ENCODE measurements at regions not wholly inside any gene's neighbourhood (a gene's known extent, or its start where the extent isn't known, plus 50 kb on each side); places are given as distances from the start of the nearest gene placed in this dataset.

- H3K27ac ChIP-seq (ENCODE audit: insufficient read depth, low read length, poor library complexity, severe bottlenecking) = no peak overlapping the region
- H3K9me3 ChIP-seq (ENCODE audit: control insufficient read depth, low read length) = no peaks in the 10 kb centered on the region
- no peaks in the 10 kb centered on the region for H3K36me3 ChIP-seq (ENCODE audit: control insufficient read depth, insufficient read depth, low read length)
- no peaks in the 10 kb centered on the region for H3K4me1 ChIP-seq (ENCODE audit: control insufficient read depth, insufficient read depth, low read length, poor library complexity, severe bottlenecking)
- no peak overlapping the region for H3K4me3 ChIP-seq (ENCODE audit: insufficient read depth, low read depth, low read length, poor library complexity, severe bottlenecking)
- H3K27me3 ChIP-seq (replicated peaks; ENCODE audit: control insufficient read depth, insufficient read depth, low read length, poor library complexity, severe bottlenecking) = no peaks in the 10 kb centered on the region
- DNase-seq = no peak
Measured at GRCh38 chr20:60274717-60275116, 316.5 kb downstream of the CDH26 start.

- H3K27me3 ChIP-seq (replicated peaks; ENCODE audit: control insufficient read depth, insufficient read depth, low read length, poor library complexity, severe bottlenecking) = no peaks in the 10 kb centered on the region
- no peaks in the 10 kb centered on the region for H3K4me1 ChIP-seq (ENCODE audit: control insufficient read depth, insufficient read depth, low read length, poor library complexity, severe bottlenecking)
- DNase-seq = no peak
- no peak overlapping the region for H3K4me3 ChIP-seq (ENCODE audit: insufficient read depth, low read depth, low read length, poor library complexity, severe bottlenecking)
- H3K27ac ChIP-seq (ENCODE audit: insufficient read depth, low read length, poor library complexity, severe bottlenecking) = no peak overlapping the region
- no peaks in the 10 kb centered on the region for H3K36me3 ChIP-seq (ENCODE audit: control insufficient read depth, insufficient read depth, low read length)
- no peaks in the 10 kb centered on the region for H3K9me3 ChIP-seq (ENCODE audit: control insufficient read depth, low read length)
Measured at GRCh38 chr20:60281295-60281694, 323.1 kb downstream of the CDH26 start.

GRCh38 chr20:60283281-60283680 lies 325.1 kb downstream of the CDH26 start:
- no peaks in the 10 kb centered on the region for H3K4me1 ChIP-seq (ENCODE audit: control insufficient read depth, insufficient read depth, low read length, poor library complexity, severe bottlenecking)
- H3K4me3 ChIP-seq (ENCODE audit: insufficient read depth, low read depth, low read length, poor library complexity, severe bottlenecking) = no peak overlapping the region
- no peak overlapping the region for H3K27ac ChIP-seq (ENCODE audit: insufficient read depth, low read length, poor library complexity, severe bottlenecking)
- DNase-seq = no peak
- no peaks in the 10 kb centered on the region for H3K9me3 ChIP-seq (ENCODE audit: control insufficient read depth, low read length)
- no peaks in the 10 kb centered on the region for H3K36me3 ChIP-seq (ENCODE audit: control insufficient read depth, insufficient read depth, low read length)
- H3K27me3 ChIP-seq (replicated peaks; ENCODE audit: control insufficient read depth, insufficient read depth, low read length, poor library complexity, severe bottlenecking) = no peaks in the 10 kb centered on the region

- Histone ChIP-seq H3K4me3 (ENCODE audit: insufficient read depth, low read depth, low read length, poor library complexity, severe bottlenecking) (no peak overlapping the region), H3K27ac (ENCODE audit: insufficient read depth, low read length, poor library complexity, severe bottlenecking) (no peak overlapping the region), H3K27me3 (replicated peaks; ENCODE audit: control insufficient read depth, insufficient read depth, low read length, poor library complexity, severe bottlenecking) (no peaks in the 10 kb centered on the region), H3K36me3 (ENCODE audit: control insufficient read depth, insufficient read depth, low read length) (no peaks in the 10 kb centered on the region), H3K4me1 (ENCODE audit: control insufficient read depth, insufficient read depth, low read length, poor library complexity, severe bottlenecking) (no peaks in the 10 kb centered on the region), H3K9me3 (ENCODE audit: control insufficient read depth, low read length) (no peaks in the 10 kb centered on the region)
- no peak for DNase-seq
Measured at GRCh38 chr20:60286764-60287163, 328.5 kb downstream of the CDH26 start.

GRCh38 chr20:60288945-60289344 lies 330.7 kb downstream of the CDH26 start:
- H3K4me1 ChIP-seq (ENCODE audit: control insufficient read depth, insufficient read depth, low read length, poor library complexity, severe bottlenecking) = no peaks in the 10 kb centered on the region
- no peaks in the 10 kb centered on the region for H3K27me3 ChIP-seq (replicated peaks; ENCODE audit: control insufficient read depth, insufficient read depth, low read length, poor library complexity, severe bottlenecking)
- no peak for DNase-seq
- no peak overlapping the region for H3K4me3 ChIP-seq (ENCODE audit: insufficient read depth, low read depth, low read length, poor library complexity, severe bottlenecking)
- H3K36me3 ChIP-seq (ENCODE audit: control insufficient read depth, insufficient read depth, low read length) = no peaks in the 10 kb centered on the region
- no peak overlapping the region for H3K27ac ChIP-seq (ENCODE audit: insufficient read depth, low read length, poor library complexity, severe bottlenecking)
- H3K9me3 ChIP-seq (ENCODE audit: control insufficient read depth, low read length) = no peaks in the 10 kb centered on the region

GRCh38 chr20:60292001-60292520 lies 333.8 kb downstream of the CDH26 start:
- Histone ChIP-seq H3K27ac (ENCODE audit: insufficient read depth, low read length, poor library complexity, severe bottlenecking) (no peak overlapping the region), H3K36me3 (ENCODE audit: control insufficient read depth, insufficient read depth, low read length) (no peaks in the 10 kb centered on the region), H3K9me3 (ENCODE audit: control insufficient read depth, low read length) (no peaks in the 10 kb centered on the region), H3K4me1 (ENCODE audit: control insufficient read depth, insufficient read depth, low read length, poor library complexity, severe bottlenecking) (no peaks in the 10 kb centered on the region), H3K4me3 (ENCODE audit: insufficient read depth, low read depth, low read length, poor library complexity, severe bottlenecking) (no peak overlapping the region), H3K27me3 (replicated peaks; ENCODE audit: control insufficient read depth, insufficient read depth, low read length, poor library complexity, severe bottlenecking) (no peaks in the 10 kb centered on the region)
- DNase-seq = no peak

- no peaks in the 10 kb centered on the region for H3K9me3 ChIP-seq (ENCODE audit: control insufficient read depth, low read length)
- no peak overlapping the region for H3K27ac ChIP-seq (ENCODE audit: insufficient read depth, low read length, poor library complexity, severe bottlenecking)
- H3K4me3 ChIP-seq (ENCODE audit: insufficient read depth, low read depth, low read length, poor library complexity, severe bottlenecking) = no peak overlapping the region
- no peaks in the 10 kb centered on the region for H3K36me3 ChIP-seq (ENCODE audit: control insufficient read depth, insufficient read depth, low read length)
- no peak for DNase-seq
- H3K4me1 ChIP-seq (ENCODE audit: control insufficient read depth, insufficient read depth, low read length, poor library complexity, severe bottlenecking) = no peaks in the 10 kb centered on the region
- no peaks in the 10 kb centered on the region for H3K27me3 ChIP-seq (replicated peaks; ENCODE audit: control insufficient read depth, insufficient read depth, low read length, poor library complexity, severe bottlenecking)
Measured at GRCh38 chr20:60294632-60295031, 336.4 kb downstream of the CDH26 start.

GRCh38 chr20:60295214-60295613 lies 337.0 kb downstream of the CDH26 start:
- no peaks in the 10 kb centered on the region for H3K27me3 ChIP-seq (replicated peaks; ENCODE audit: control insufficient read depth, insufficient read depth, low read length, poor library complexity, severe bottlenecking)
- no peaks in the 10 kb centered on the region for H3K9me3 ChIP-seq (ENCODE audit: control insufficient read depth, low read length)
- H3K27ac ChIP-seq (ENCODE audit: insufficient read depth, low read length, poor library complexity, severe bottlenecking) = no peak overlapping the region
- DNase-seq = no peak
- H3K36me3 ChIP-seq (ENCODE audit: control insufficient read depth, insufficient read depth, low read length) = no peaks in the 10 kb centered on the region
- no peak overlapping the region for H3K4me3 ChIP-seq (ENCODE audit: insufficient read depth, low read depth, low read length, poor library complexity, severe bottlenecking)
- H3K4me1 ChIP-seq (ENCODE audit: control insufficient read depth, insufficient read depth, low read length, poor library complexity, severe bottlenecking) = no peaks in the 10 kb centered on the region

- no peak overlapping the region for H3K27ac ChIP-seq (ENCODE audit: insufficient read depth, low read length, poor library complexity, severe bottlenecking)
- no peak for DNase-seq
Measured at GRCh38 chr20:60297649-60298048, 339.4 kb downstream of the CDH26 start.

GRCh38 chr20:60298647-60299046 lies 340.4 kb downstream of the CDH26 start:
- no peak for DNase-seq
- H3K9me3 ChIP-seq (ENCODE audit: control insufficient read depth, low read length) = no peaks in the 10 kb centered on the region
- no peaks in the 10 kb centered on the region for H3K27me3 ChIP-seq (replicated peaks; ENCODE audit: control insufficient read depth, insufficient read depth, low read length, poor library complexity, severe bottlenecking)
- H3K36me3 ChIP-seq (ENCODE audit: control insufficient read depth, insufficient read depth, low read length) = no peaks in the 10 kb centered on the region
- no peaks in the 10 kb centered on the region for H3K4me1 ChIP-seq (ENCODE audit: control insufficient read depth, insufficient read depth, low read length, poor library complexity, severe bottlenecking)
- no peak overlapping the region for H3K27ac ChIP-seq (ENCODE audit: insufficient read depth, low read length, poor library complexity, severe bottlenecking)
- no peak overlapping the region for H3K4me3 ChIP-seq (ENCODE audit: insufficient read depth, low read depth, low read length, poor library complexity, severe bottlenecking)

More at GRCh38 chr20:60297649-60298048, 339.4 kb downstream of the CDH26 start:
- H3K4me3 ChIP-seq (ENCODE audit: insufficient read depth, low read depth, low read length, poor library complexity, severe bottlenecking) = no peak overlapping the region
- H3K4me1 ChIP-seq (ENCODE audit: control insufficient read depth, insufficient read depth, low read length, poor library complexity, severe bottlenecking) = no peaks in the 10 kb centered on the region
- H3K36me3 ChIP-seq (ENCODE audit: control insufficient read depth, insufficient read depth, low read length) = no peaks in the 10 kb centered on the region
- no peaks in the 10 kb centered on the region for H3K9me3 ChIP-seq (ENCODE audit: control insufficient read depth, low read length)
- no peaks in the 10 kb centered on the region for H3K27me3 ChIP-seq (replicated peaks; ENCODE audit: control insufficient read depth, insufficient read depth, low read length, poor library complexity, severe bottlenecking)

- H3K9me3 ChIP-seq (ENCODE audit: control insufficient read depth, low read length) = no peaks in the 10 kb centered on the region
- no peak overlapping the region for H3K4me3 ChIP-seq (ENCODE audit: insufficient read depth, low read depth, low read length, poor library complexity, severe bottlenecking)
- no peaks in the 10 kb centered on the region for H3K36me3 ChIP-seq (ENCODE audit: control insufficient read depth, insufficient read depth, low read length)
- H3K4me1 ChIP-seq (ENCODE audit: control insufficient read depth, insufficient read depth, low read length, poor library complexity, severe bottlenecking) = no peaks in the 10 kb centered on the region
- no peak for DNase-seq
- no peaks in the 10 kb centered on the region for H3K27me3 ChIP-seq (replicated peaks; ENCODE audit: control insufficient read depth, insufficient read depth, low read length, poor library complexity, severe bottlenecking)
- H3K27ac ChIP-seq (ENCODE audit: insufficient read depth, low read length, poor library complexity, severe bottlenecking) = no peak overlapping the region
Measured at GRCh38 chr20:60299951-60300350, 341.7 kb downstream of the CDH26 start.

All from effector memory CD4-positive, alpha-beta T cell (primary cell).